GM18520 (cell line): ENCODE measurements at regions not wholly inside any gene's neighbourhood (a gene's known extent, or its start where the extent isn't known, plus 50 kb on each side); places are given as distances from the start of the nearest gene placed in this dataset.

Source experiments
- ATAC-seq: cut with Tn5 transposase; IDR thresholded peaks from one replicate; pipeline ENCODE4 v1.9.1; 2021; ENCODE audit not compliant: unreplicated experiment

GRCh38 chr5:74956278-74956677, 90.1 kb upstream of the FAM169A start:
- no peak for ATAC-seq

- ATAC-seq, result no peak
Observed at GRCh38 chr5:74954919-74955318, 88.7 kb upstream of the FAM169A start.

GRCh38 chr5:74953937-74954720, 87.9 kb upstream of the FAM169A start:
- ATAC-seq, result no peak

- no peak for ATAC-seq
Observed at GRCh38 chr5:74953554-74953936, 87.4 kb upstream of the FAM169A start.

GRCh38 chr5:74952406-74952805, 86.2 kb upstream of the FAM169A start:
- ATAC-seq, result no peak

- ATAC-seq, result no peak
Observed at GRCh38 chr5:74951865-74952264, 85.7 kb upstream of the FAM169A start.

GRCh38 chr5:74950836-74951515, 84.8 kb upstream of the FAM169A start:
- ATAC-seq, result no peak

GRCh38 chr5:74949976-74950375, 83.8 kb upstream of the FAM169A start:
- ATAC-seq, result no peak

GRCh38 chr5:74948031-74948546, 81.9 kb upstream of the FAM169A start:
- ATAC-seq, result no peak

GRCh38 chr5:74946471-74946870, 80.3 kb upstream of the FAM169A start:
- no peak for ATAC-seq

GRCh38 chr5:74945561-74946165, 79.5 kb upstream of the FAM169A start:
- ATAC-seq, result peak; percentile 42

- ATAC-seq, result no peak
Observed at GRCh38 chr5:74943905-74944304, 77.7 kb upstream of the FAM169A start.

- no peak for ATAC-seq
Observed at GRCh38 chr5:74942622-74943286, 76.6 kb upstream of the FAM169A start.

GRCh38 chr5:74940782-74941353, 74.7 kb upstream of the FAM169A start:
- no peak for ATAC-seq

GRCh38 chr5:74938250-74938933, 72.2 kb upstream of the FAM169A start:
- no peak for ATAC-seq

GRCh38 chr5:74935752-74936091, 69.5 kb upstream of the FAM169A start:
- no peak for ATAC-seq

- no peak for ATAC-seq
Observed at GRCh38 chr5:74934949-74935751, 69.0 kb upstream of the FAM169A start.

GRCh38 chr5:74927336-74927735, 61.1 kb upstream of the FAM169A start:
- no peak for ATAC-seq

GRCh38 chr5:74919487-74919886, 53.3 kb upstream of the FAM169A start:
- no peak for ATAC-seq

GRCh38 chr5:74919041-74919440, 52.9 kb upstream of the FAM169A start:
- ATAC-seq, result no peak
